BJ (cell line): ENCODE measurements at regions not wholly inside any gene's neighbourhood (a gene's known extent, or its start where the extent isn't known, plus 50 kb on each side); places are given as distances from the start of the nearest gene placed in this dataset.
A peak's percentile ranks its signal among the peaks of the same experiment; 100 is the strongest.

Experiments used
- CTCF ChIA-PET: fragments of 350-600 bp; formaldehyde crosslinking; extraction: SDS; loops from one replicate; lab custom pipeline; 2021; ENCODE audit warnings: antibody characterized with exemption, inconsistent platforms; lab: Yijun Ruan, JAX
- POLR2A ChIA-PET: fragments of 300-600 bp; sonication (Branson Sonifier 250); formaldehyde crosslinking; extraction: SDS; loops from one replicate; lab custom pipeline; 2021; ENCODE audit warnings: antibody characterized with exemption; lab: Charles Lee
- DNase-seq: peaks from one replicate; pipeline ENCODE4 v3.0.0-alpha.2; 2011; ENCODE audit warnings: low read depth
- H3K27me3 ChIP-seq: 2 replicates; pipeline ENCODE4 v1.6.0; 2011; ENCODE audit warnings: low read length; ENCODE audit not compliant: control insufficient read depth, insufficient read depth
- H3K36me3 ChIP-seq: 2 replicates; pipeline ENCODE4 v1.5.1; 2011; ENCODE audit warnings: low read length; ENCODE audit not compliant: control insufficient read depth, insufficient read depth
- H3K4me3 ChIP-seq: 2 replicates; pipeline ENCODE4 v1.5.1; 2011; ENCODE audit warnings: low read depth, mild to moderate bottlenecking, control low read depth, low read length
- TF ChIP-seq, protein P1 (sequence below): IDR thresholded peaks from 2 replicates; pipeline ENCODE4 v1.5.1; 2011; ENCODE audit warnings: low read depth, mild to moderate bottlenecking, control low read depth, inconsistent platforms, low read length, moderate library complexity; ENCODE audit not compliant: insufficient read depth

DNA sequence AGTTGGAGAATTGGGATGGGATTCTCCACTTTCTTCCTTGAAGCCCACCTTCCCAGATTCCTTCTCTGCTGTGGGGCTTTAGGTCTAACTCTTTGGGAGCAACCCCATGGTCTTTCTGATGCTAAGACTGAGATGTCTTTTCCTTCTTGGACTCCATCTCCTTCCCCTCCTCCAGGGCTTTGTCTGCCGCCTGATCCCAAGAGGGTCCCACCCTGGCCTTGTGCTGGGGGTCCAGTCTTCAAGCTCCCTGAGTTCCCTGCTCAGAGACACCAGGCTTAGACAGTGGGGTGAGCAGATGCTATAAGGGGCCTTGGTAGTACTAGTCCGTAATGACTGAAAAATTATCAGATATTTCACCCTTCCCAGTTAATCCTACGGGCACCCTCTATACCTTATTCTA lies 150.5 kb downstream of the PTPN20 start:
- CTCF ChIA-PET = no interaction called here
- DNase-seq = no peak

DNA sequence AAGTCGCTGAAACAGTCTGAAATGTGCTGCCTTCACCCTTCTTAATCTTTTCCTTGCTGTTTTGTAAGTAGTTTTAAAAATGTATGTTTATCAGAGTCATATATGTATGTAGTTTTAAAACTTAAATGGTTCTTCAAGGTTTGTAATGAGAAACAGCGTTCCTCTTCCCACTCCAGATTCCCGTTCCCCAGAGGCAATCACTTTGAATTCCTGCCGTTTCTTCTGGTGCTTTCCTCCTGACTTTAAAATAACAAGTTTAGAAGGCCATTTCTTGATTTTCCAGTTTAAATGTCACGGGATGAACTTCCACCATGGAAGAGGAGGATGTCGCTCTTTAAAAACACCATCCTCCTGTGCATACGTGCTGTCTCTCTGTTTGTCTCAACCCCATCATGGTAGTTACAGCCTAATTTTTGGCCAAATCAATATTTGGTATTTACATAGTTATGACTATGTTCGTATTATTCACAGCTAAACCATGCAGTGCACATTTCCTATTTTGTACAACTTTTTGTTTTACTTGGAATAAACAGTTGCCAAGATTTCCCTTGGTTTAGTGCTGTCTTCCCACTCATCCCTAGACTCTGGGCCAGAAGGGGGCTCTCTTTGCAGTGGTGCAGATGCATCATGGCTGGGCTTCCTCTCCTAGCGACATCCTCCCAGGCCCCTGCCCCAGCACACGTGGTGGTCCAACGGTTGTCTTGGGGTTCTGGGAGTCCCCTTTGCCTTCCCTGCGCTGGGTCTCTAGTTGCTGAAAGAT lies 151.4 kb downstream of the PTPN20 start:
- ChIA-PET POLR2A (no interaction called here), CTCF (interaction anchor here (1.0 kb wide), 1 partner anchor 249 kb away, joined by 3 read pairs; no protein-coding TSS in a partner anchor)
- DNase-seq = no peak

More for the DNA sequence above, 150.5 kb downstream of the PTPN20 start:
- POLR2A ChIA-PET = no interaction called here
- Histone ChIP-seq H3K36me3 (no peaks in the 10 kb centered on the region), H3K27me3 (peaks cover 5% of the 10 kb centered on the region; the same call in 1 of the 2 replicates), H3K4me3 (no peak overlapping the region)
- TF ChIP-seq, protein P1, sequence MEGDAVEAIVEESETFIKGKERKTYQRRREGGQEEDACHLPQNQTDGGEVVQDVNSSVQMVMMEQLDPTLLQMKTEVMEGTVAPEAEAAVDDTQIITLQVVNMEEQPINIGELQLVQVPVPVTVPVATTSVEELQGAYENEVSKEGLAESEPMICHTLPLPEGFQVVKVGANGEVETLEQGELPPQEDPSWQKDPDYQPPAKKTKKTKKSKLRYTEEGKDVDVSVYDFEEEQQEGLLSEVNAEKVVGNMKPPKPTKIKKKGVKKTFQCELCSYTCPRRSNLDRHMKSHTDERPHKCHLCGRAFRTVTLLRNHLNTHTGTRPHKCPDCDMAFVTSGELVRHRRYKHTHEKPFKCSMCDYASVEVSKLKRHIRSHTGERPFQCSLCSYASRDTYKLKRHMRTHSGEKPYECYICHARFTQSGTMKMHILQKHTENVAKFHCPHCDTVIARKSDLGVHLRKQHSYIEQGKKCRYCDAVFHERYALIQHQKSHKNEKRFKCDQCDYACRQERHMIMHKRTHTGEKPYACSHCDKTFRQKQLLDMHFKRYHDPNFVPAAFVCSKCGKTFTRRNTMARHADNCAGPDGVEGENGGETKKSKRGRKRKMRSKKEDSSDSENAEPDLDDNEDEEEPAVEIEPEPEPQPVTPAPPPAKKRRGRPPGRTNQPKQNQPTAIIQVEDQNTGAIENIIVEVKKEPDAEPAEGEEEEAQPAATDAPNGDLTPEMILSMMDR = no peak

DNA sequence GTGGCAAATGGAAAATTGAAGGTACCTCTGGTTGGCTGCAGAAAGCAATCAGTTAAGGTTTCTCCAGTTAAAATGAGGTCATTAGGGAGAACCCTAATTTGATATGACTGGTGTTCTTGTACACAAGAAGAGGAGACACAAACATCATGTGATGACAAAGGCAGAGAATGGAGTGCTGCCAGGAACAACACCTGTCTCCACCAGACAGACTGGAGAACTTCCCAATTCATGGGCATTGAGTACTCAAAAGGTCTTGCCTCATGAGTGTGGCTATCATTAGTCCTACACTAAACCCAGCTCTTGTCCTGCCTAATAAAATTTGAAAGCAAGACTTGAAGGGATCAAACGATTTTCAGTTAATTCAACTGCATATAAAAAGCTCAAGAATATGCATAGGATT lies 152.6 kb downstream of the PTPN20 start:
- TF ChIP-seq, protein P1 = no peak
- no peak overlapping the region for H3K4me3 ChIP-seq
- DNase-seq = no peak
- H3K27me3 ChIP-seq = peaks cover 5% of the 10 kb centered on the region; the same call in 1 of the 2 replicates
- POLR2A ChIA-PET = no interaction called here
- CTCF ChIA-PET = interaction anchor here (1.0 kb wide), 1 partner anchor 248 kb away, joined by 3 read pairs; no protein-coding TSS in a partner anchor
- H3K36me3 ChIP-seq = no peaks in the 10 kb centered on the region

More for the DNA sequence above, 151.4 kb downstream of the PTPN20 start:
- TF ChIP-seq, protein P1 = peak; percentile 29; the same call in 1 of the 2 replicates
- Histone ChIP-seq H3K27me3 (peaks cover 5% of the 10 kb centered on the region; the same call in 1 of the 2 replicates), H3K36me3 (no peaks in the 10 kb centered on the region), H3K4me3 (no peak overlapping the region)

DNA sequence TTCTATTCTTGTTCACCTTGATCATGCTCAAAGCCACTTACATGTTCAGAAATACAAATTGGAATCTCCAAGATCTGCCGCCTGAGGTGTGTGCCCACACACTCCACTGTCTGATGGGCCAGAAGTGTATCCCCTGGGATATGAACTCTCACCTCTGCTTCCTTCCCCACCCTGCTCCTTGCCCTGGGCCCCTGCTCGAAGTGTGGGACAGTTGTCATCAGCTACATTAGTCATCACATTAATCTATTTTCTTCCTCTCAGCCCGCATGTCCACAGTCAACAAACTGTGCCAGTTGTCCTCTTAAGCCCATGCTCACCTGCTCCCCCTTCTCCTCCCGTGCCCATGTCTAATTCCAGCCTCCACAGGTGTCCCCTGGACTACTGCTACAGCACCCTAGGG lies 154.7 kb downstream of the PTPN20 start:
- no peak for DNase-seq
- ChIA-PET POLR2A (no interaction called here), CTCF (no interaction called here)
- Histone ChIP-seq H3K4me3 (no peak overlapping the region), H3K27me3 (0 out of 2 replicates have a peak, but pooled peaks cover 2% of the 10 kb centered on the region), H3K36me3 (no peaks in the 10 kb centered on the region)
- TF ChIP-seq, protein P1 = no peak
